Heart left ventricle (tissue), 16 donors: ENCODE measurements at regions not wholly inside any gene's neighbourhood (a gene's known extent, or its start where the extent isn't known, plus 50 kb on each side); places are given as distances from the start of the nearest gene placed in this dataset.

Experiments used
- ATAC-seq, 4 donors: fragments of 200-7000 bp; cut with Tn5 transposase; one replicate each; pipeline ENCODE4 v1.9.1; 2020 to 2022; ENCODE audit warnings: moderate library complexity in 4 of 4, mild to moderate bottlenecking in 3 of 4, moderate number of reproducible peaks in 1 of 4
- DNase-seq, 5 donors: peaks; one replicate each; pipeline ENCODE4 v3.0.0-alpha.2; 2020
- H3K27ac ChIP-seq, 12 donors: fragments of 200-600 bp; sonication (generic) in 4 of 12; one replicate each; pipeline versions ENCODE4 v1.5.0 to v1.8.0; 2016 to 2022; ENCODE audit warnings: mild to moderate bottlenecking in 2 of 12
- H3K27me3 ChIP-seq, 9 donors: fragments of 200-600 bp; sonication (generic) in 2 of 9; one replicate each; pipeline versions ENCODE4 v1.5.1 to v1.8.0; 2016 to 2022; ENCODE audit warnings: mild to moderate bottlenecking in 3 of 9
- H3K36me3 ChIP-seq, 9 donors: fragments of 200-600 bp; sonication (generic) in 2 of 9; one replicate each; pipeline versions ENCODE4 v1.5.0 to v1.8.0; 2018 to 2022; ENCODE audit warnings: mild to moderate bottlenecking in 2 of 9
- H3K4me1 ChIP-seq, 12 donors: fragments of 200-600 bp; sonication (generic) in 4 of 12; one replicate each; pipeline versions ENCODE4 v1.5.0 to v1.8.0; 2016 to 2022; ENCODE audit warnings: mild to moderate bottlenecking in 3 of 12
- H3K4me3 ChIP-seq, 12 donors: fragments of 200-600 bp; sonication (generic) in 4 of 12; one replicate each; pipeline versions ENCODE4 v1.5.0 to v1.8.0; 2017 to 2022; ENCODE audit warnings: mild to moderate bottlenecking in 9 of 12, moderate library complexity in 4 of 12
- H3K9me3 ChIP-seq, 12 donors: fragments of 200-600 bp; sonication (generic) in 4 of 12; one replicate each; pipeline versions ENCODE4 v1.5.0 to v1.8.0; 2016 to 2022; ENCODE audit warnings: mild to moderate bottlenecking in 1 of 12
- CTCF ChIP-seq, 12 donors: fragments of 200-600 bp; sonication (generic) in 4 of 12; IDR thresholded peaks; one replicate each; pipeline versions ENCODE4 v1.5.0 to v1.8.0; 2018 to 2022; ENCODE audit warnings: antibody characterized with exemption in 12 of 12, mild to moderate bottlenecking in 5 of 12
- POLR2A ChIP-seq, 2 donors: fragments of 450-650 bp; IDR thresholded peaks; one replicate each; pipeline ENCODE4 v1.6.1; 2017; ENCODE audit warnings: antibody characterized with exemption in 2 of 2, mild to moderate bottlenecking in 2 of 2, moderate library complexity in 2 of 2
- WGBS, 4 donors: extraction: QIAGEN DNeasy Blood & Tissue Kit in 2 of 4; methylation state at CpG; one replicate each; pipeline versions ENCODE4 v1.1.5 to v1.1.7; 2013 to 2018; 5-methylcytosine and 5-hydroxymethylcytosine counted together
- intact Hi-C, 10 donors: fragments of 100-400 bp; cut with DNase I; formaldehyde crosslinking; loops; one replicate each; pipeline versions ENCODE4 v1.11.1 to v1.14.2; 2022
- donor health status: ischemic (EF 13 %, LVEDD 7.1; RV severe dilation, severe dysfunction).
- donor health status: healthy with polysubstance abuse.
- donor health status: DM: no; HTN: yes; CAD: no.
- donor health status: DM: no; HTN: no; CAD: no.
- donor health status: ischemic (EF 25% LVEDD 6.9; RV normal size, moderate dysfunction).
- donor health status: ischemic (EF 25% LVEDD 5.7; RV mildly dilated, moderate dysfunction).
- donor health status: healthy.
- donor health status: DM: yes; HTN: yes; CAD: no.
- donor health status: ischemic (EF 35%, LVEDD 5.7; RV mildly dilated, moderate dysfunction).
- donor health status: nonischemic (EF 11% LVEDD 7.7; RV severe dilation, severe dysfunction).
- donor health status: DM: yes; HTN: yes; CAD: no.
- donor health status: PGD.
- donor health status: ischemic (EF 29% LVEDD 5.4; RV normal size, mild dysfunction).
- donor health status: nonischemic (EF 23%, LVEDD 6.1; RV moderate dilation, normal function).

DNA sequence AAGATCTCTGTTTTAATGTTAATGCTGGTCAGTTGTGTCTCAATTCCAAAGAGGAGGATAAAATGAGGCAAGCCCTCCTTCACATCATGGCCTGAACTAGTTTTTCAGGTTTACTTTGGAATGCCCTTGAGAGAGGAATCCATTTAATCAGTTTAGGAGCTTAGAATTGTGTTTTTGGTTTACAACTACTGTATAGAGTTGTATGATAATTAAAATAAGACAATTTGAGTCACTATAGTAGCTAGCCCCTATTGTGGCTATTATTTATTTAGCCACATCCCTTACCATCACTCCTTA is 107.8 kb upstream of the PRLR start:
- Histone ChIP-seq H3K9me3 (peaks cover 0 to 10% (median 0%) of the 10 kb centered on the region in 12 donors), H3K4me3 (no peak overlapping the region), H3K27me3 (no peaks in the 10 kb centered on the region), H3K4me1 (no peaks in the 10 kb centered on the region), H3K27ac (no peak overlapping the region), H3K36me3 (no peaks in the 10 kb centered on the region)
- TF ChIP-seq POLR2A (IDR thresholded peaks at IDR 0.05) (no peak), CTCF (IDR thresholded peaks at IDR 0.05) (no peak)
- ATAC-seq (no peak), DNase-seq (no peak)
- intact Hi-C loops: no loop called here

GRCh38 chr5:35337340-35338156 is 107.3 kb upstream of the PRLR start:
- H3K27me3 ChIP-seq: no peaks in the 10 kb centered on the region
- no peak for TF ChIP-seq CTCF (IDR thresholded peaks at IDR 0.05)
- peaks cover 0 to 10% (median 0%) of the 10 kb centered on the region in 12 donors for H3K9me3 ChIP-seq
- no peak for ATAC-seq
- H3K4me1 ChIP-seq: no peaks in the 10 kb centered on the region
- WGBS, 4 donors: 51 to 58% (median 55%) methylated on average over 7 of the region's 7 CpGs
- no peak overlapping the region for H3K27ac ChIP-seq
- intact Hi-C loops: no loop called here
- H3K36me3 ChIP-seq: no peaks in the 10 kb centered on the region
- DNase-seq: no peak
- no peak overlapping the region for H3K4me3 ChIP-seq

DNA sequence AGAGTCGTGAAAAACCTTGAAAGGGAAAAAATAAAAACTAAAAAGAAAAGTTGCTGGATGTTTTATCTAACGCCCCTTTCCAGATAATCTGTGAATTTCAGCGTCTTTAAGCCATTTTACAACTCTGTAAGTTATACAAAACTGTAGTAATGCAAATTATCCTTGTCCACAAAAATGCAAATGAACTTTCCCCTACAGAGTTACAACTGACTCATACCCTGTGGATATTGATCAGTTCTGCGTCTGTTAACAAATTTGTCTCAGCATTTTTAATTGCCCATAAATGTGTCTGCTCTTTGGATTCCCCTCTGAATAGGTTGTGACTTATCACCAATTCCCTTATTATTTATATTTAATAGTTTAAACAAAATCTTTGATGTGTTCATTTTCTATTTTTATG is 105.9 kb upstream of the PRLR start:
- H3K27ac ChIP-seq: no peak overlapping the region
- WGBS, 4 donors: 80 to 83% (median 81%) methylated on average over 4 of the region's 4 CpGs
- DNase-seq (no peak), ATAC-seq (no peak)
- no peaks in the 10 kb centered on the region for H3K27me3 ChIP-seq
- no peaks in the 10 kb centered on the region for H3K4me1 ChIP-seq
- intact Hi-C loops: no loop called here
- peaks cover 0 to 10% (median 0%) of the 10 kb centered on the region in 12 donors for H3K9me3 ChIP-seq
- no peak overlapping the region for H3K4me3 ChIP-seq
- TF ChIP-seq CTCF (IDR thresholded peaks at IDR 0.05) (no peak), POLR2A (IDR thresholded peaks at IDR 0.05) (no peak)
- no peaks in the 10 kb centered on the region for H3K36me3 ChIP-seq

- intact Hi-C loops: no loop called here
- no peak overlapping the region for H3K27ac ChIP-seq
- H3K4me1 ChIP-seq: no peaks in the 10 kb centered on the region
- DNase-seq (no peak), ATAC-seq (no peak)
- TF ChIP-seq POLR2A (IDR thresholded peaks at IDR 0.05) (no peak), CTCF (IDR thresholded peaks at IDR 0.05) (no peak)
- 68 to 81% (median 78%) methylated on average over 4 of the region's 4 CpGs for WGBS, 4 donors
- H3K9me3 ChIP-seq: peaks cover 0 to 10% (median 0%) of the 10 kb centered on the region in 12 donors
- no peaks in the 10 kb centered on the region for H3K36me3 ChIP-seq
- no peaks in the 10 kb centered on the region for H3K27me3 ChIP-seq
- no peak overlapping the region for H3K4me3 ChIP-seq
Measured at GRCh38 chr5:35335752-35336151, 105.5 kb upstream of the PRLR start.
